VCaP (cell line): ENCODE measurements at regions not wholly inside any gene's neighbourhood (a gene's known extent, or its start where the extent isn't known, plus 50 kb on each side); places are given as distances from the start of the nearest gene placed in this dataset.

Experiments
- H3K27ac ChIP-seq: fragments of 450-650 bp; 2 replicates; pipeline ENCODE4 v1.5.1; 2017
- TF ChIP-seq, protein P1 (sequence below): fragments of 450-650 bp; conservative IDR thresholded peaks from 2 replicates; pipeline ENCODE4 v1.5.1; 2017; ENCODE audit warnings: mild to moderate bottlenecking, moderate library complexity

DNA sequence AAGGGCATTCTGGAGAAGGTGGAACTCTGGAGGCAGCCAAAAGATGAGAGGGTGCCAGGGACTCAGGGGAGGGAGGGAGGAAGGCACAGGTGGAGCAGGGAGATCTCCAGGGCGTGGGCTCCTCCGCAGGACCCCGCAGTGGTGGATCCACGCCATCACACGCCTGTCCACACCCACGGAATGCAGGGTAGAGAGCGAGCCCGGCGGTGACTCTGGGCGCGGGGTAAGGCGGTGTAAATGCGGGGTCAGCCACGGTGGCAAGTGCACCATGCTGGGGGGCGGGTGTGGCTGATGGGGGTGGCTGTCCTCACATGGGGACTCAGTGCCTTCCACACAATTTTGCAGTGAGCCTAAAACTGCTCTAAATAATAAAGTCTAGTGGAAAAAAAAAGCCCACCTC lies 105.1 kb upstream of the TTC34 start:
- H3K27ac ChIP-seq: no peak overlapping the region
- TF ChIP-seq, protein P1, sequence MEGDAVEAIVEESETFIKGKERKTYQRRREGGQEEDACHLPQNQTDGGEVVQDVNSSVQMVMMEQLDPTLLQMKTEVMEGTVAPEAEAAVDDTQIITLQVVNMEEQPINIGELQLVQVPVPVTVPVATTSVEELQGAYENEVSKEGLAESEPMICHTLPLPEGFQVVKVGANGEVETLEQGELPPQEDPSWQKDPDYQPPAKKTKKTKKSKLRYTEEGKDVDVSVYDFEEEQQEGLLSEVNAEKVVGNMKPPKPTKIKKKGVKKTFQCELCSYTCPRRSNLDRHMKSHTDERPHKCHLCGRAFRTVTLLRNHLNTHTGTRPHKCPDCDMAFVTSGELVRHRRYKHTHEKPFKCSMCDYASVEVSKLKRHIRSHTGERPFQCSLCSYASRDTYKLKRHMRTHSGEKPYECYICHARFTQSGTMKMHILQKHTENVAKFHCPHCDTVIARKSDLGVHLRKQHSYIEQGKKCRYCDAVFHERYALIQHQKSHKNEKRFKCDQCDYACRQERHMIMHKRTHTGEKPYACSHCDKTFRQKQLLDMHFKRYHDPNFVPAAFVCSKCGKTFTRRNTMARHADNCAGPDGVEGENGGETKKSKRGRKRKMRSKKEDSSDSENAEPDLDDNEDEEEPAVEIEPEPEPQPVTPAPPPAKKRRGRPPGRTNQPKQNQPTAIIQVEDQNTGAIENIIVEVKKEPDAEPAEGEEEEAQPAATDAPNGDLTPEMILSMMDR: no peak

DNA sequence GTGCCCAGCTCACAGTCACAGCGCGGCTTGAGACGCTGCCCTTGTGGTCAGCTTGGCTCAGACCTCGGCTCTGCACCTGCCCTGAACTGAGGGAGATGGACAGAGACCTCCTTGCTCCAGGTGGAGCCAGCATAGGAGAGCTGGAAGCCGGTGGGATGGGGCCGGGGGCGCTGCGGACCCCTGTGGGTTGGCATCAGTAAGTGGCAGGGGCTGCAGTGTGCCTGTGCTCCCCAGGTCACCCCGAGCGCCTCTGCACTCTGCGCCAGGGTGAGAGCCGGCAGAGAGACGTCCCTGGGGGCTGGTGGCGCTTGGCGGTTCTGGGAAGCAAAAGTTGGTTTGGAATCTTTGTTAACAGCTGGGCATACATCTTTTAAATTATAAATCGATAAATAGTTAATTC lies 105.6 kb upstream of the TTC34 start:
- H3K27ac ChIP-seq: no peak overlapping the region
- TF ChIP-seq, protein P1: no peak

DNA sequence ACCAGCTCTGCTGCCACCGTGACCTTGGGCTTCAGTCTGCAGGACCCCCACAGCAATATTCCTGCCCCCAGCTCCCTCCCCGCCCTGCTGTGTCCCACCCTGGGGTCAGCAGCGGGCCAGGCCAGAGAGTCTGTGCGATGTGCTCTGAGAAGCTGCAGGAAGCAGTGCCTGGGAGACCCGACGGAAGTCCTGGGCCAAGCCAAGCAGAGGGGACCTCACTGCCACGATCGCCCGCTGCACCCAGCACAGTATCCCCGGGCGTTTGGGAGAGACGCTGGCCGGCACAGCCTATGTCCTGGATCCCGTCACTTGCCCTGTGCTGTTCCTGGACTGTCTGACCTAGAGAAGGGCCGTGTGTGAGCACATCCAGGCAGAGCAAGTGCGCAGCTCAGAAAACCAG lies 106.6 kb upstream of the TTC34 start:
- no peak overlapping the region for H3K27ac ChIP-seq
- TF ChIP-seq, protein P1: no peak

DNA sequence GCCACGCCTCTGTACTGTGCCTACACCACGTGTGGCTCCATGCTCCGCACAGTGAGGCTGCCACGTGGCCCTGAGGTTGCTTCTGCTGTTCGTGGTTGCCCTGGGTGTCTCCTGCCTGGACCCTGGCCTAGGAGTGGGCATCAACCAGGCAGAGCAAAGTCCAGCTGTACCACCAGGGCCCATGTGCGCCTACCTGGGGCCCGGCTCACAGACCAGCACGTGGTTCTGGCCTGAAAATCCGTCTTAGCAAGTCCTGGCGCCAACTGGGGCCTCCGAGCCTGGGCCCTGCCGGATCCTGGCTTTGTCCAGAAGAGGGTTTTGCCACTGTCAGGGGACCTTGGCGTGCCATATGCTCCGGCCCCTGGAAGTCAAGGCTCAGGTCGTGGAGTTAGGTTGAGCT lies 107.1 kb upstream of the TTC34 start:
- TF ChIP-seq, protein P1: no peak
- H3K27ac ChIP-seq: no peak overlapping the region

DNA sequence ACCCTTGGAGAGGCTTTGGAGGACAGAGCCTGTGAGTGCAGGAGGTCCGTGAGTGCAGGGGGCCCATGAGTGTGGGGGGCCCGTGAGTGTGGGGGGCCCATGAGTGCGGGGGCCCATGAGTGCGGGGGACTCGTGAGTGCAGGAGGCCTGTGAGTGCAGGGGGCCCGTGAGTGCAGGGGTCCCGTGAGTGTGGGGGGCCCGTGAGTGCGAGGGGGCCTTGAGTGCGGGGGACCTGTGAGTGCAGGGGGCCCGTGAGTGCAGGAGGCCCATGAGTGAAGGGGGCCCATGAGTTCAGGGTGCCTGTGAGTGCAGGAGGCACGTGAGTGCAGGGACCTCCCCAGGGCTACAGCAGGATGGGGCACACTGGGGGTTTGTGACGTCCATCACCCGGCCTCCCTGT lies 108.3 kb upstream of the TTC34 start:
- TF ChIP-seq, protein P1: no peak

DNA sequence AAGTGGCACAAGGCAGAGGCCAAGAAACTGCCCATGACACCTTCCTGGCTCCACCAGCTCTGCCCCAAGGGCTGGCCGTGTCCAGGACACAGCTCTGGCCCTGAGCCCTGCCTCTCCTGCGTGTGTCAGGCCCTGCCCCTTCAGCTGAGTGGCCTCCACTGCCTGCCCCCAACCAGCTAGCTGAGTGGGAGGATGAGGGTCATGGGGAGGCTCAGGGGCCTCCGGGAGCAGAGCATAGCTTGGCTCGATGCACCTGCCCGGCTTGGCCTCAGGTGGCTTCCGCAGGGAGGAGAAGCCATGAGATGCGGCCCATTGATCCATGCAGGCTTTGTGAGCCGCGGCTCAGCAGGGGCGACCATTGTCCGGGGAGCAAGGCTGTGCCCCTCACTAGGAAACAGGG lies 108.7 kb upstream of the TTC34 start:
- H3K27ac ChIP-seq: no peak overlapping the region
- TF ChIP-seq, protein P1: no peak

More for the DNA sequence above, 108.3 kb upstream of the TTC34 start:
- no peak overlapping the region for H3K27ac ChIP-seq

DNA sequence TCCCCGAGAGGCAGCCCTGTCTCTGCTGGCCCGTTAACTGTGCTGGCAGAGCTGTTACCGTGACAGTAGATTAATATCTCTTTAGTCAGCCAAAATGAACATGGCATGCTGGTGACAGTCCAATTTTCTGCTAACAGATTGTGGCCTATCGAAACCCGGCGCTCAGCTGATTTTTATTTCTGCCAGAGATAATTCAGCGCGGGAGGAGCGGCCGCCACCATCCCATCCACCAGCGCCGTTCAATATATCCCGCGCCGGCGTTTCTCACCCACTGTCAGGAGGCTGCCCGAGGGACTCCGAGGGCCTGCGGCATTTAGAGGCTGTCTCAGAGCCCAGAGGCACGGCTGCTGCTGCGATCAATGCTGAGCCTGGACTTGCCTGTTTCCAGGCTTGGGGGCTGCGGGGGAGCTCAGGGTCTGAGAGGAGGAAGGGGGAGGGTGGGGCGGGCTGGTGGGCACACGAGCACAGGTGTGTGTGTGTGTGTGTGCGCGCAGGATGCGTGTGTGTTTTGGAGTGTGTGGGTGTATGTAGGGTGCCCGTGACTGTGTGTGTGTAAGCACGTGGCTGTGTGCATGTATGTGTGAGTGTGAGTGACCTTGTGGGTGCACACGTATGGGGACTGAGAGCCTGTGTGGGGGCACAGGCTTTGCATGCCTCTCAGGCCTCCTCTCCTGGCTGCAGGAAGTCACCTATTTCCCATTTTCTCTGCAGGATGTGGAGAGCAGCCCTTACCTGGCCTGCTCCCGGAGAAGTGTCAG lies 109.7 kb upstream of the ACTRT2 start:
- TF ChIP-seq, protein P1: 0 out of 2 replicates have a peak, but pooled peaks have one; percentile 7
- H3K27ac ChIP-seq: no peak overlapping the region
